ENCODE measurements at regions not wholly inside any gene's neighbourhood (a gene's known extent, or its start where the extent isn't known, plus 50 kb on each side); places are given as distances from the start of the nearest gene placed in this dataset.

- TF ChIP-seq SUZ12 (IDR thresholded peaks at IDR 0.05; ENCODE audit: extremely low read depth, insufficient read depth, insufficient read length) (no peak), YY1 (IDR thresholded peaks at IDR 0.05; ENCODE audit: insufficient read depth, insufficient read length) (no peak), ZNF274 (IDR thresholded peaks at IDR 0.05; ENCODE audit: low read depth, low read length) (no peak)
- Histone ChIP-seq H3K9me3 (ENCODE audit: insufficient read depth, low read length) (no peaks in the 10 kb centered on the region), H3K27me3 (ENCODE audit: insufficient read depth, insufficient read length) (no peaks in the 10 kb centered on the region), H3K4me1 (ENCODE audit: insufficient read depth, insufficient read length) (no peaks in the 10 kb centered on the region), H3K9ac (ENCODE audit: insufficient read length, low read depth) (no peak overlapping the region), H3K36me3 (ENCODE audit: insufficient read depth, insufficient read length, low read length) (no peaks in the 10 kb centered on the region), H3K4me3 (ENCODE audit: insufficient read length, low read depth) (no peak overlapping the region)
- DNase-seq (ENCODE audit: low read depth, low spot score): no peak
These were observed 795.8 kb downstream of the DIAPH3 start for GRCh38 chr13:59367904-59368303.

GRCh38 chr13:59368693-59369092 is 795.0 kb downstream of the DIAPH3 start:
- no peak overlapping the region for H3K4me3 ChIP-seq (ENCODE audit: insufficient read length, low read depth)
- no peak overlapping the region for H3K9ac ChIP-seq (ENCODE audit: insufficient read length, low read depth)
- no peaks in the 10 kb centered on the region for H3K36me3 ChIP-seq (ENCODE audit: insufficient read depth, insufficient read length, low read length)
- H3K9me3 ChIP-seq (ENCODE audit: insufficient read depth, low read length): no peaks in the 10 kb centered on the region
- TF ChIP-seq YY1 (IDR thresholded peaks at IDR 0.05; ENCODE audit: insufficient read depth, insufficient read length) (no peak), SUZ12 (IDR thresholded peaks at IDR 0.05; ENCODE audit: extremely low read depth, insufficient read depth, insufficient read length) (no peak), ZNF274 (IDR thresholded peaks at IDR 0.05; ENCODE audit: low read depth, low read length) (no peak)
- no peaks in the 10 kb centered on the region for H3K4me1 ChIP-seq (ENCODE audit: insufficient read depth, insufficient read length)
- H3K27me3 ChIP-seq (ENCODE audit: insufficient read depth, insufficient read length): no peaks in the 10 kb centered on the region
- no peak for DNase-seq (ENCODE audit: low read depth, low spot score)

GRCh38 chr13:59371229-59371628 is 792.5 kb downstream of the DIAPH3 start:
- no peaks in the 10 kb centered on the region for H3K27me3 ChIP-seq (ENCODE audit: insufficient read depth, insufficient read length)

GRCh38 chr13:59373341-59373740 is 790.4 kb downstream of the DIAPH3 start:
- DNase-seq (ENCODE audit: low read depth, low spot score): no peak
- Histone ChIP-seq H3K9me3 (ENCODE audit: insufficient read depth, low read length) (no peaks in the 10 kb centered on the region), H3K36me3 (ENCODE audit: insufficient read depth, insufficient read length, low read length) (no peaks in the 10 kb centered on the region), H3K4me3 (ENCODE audit: insufficient read length, low read depth) (no peak overlapping the region), H3K4me1 (ENCODE audit: insufficient read depth, insufficient read length) (no peaks in the 10 kb centered on the region), H3K9ac (ENCODE audit: insufficient read length, low read depth) (no peak overlapping the region), H3K27me3 (ENCODE audit: insufficient read depth, insufficient read length) (no peaks in the 10 kb centered on the region)
- TF ChIP-seq YY1 (IDR thresholded peaks at IDR 0.05; ENCODE audit: insufficient read depth, insufficient read length) (no peak), ZNF274 (IDR thresholded peaks at IDR 0.05; ENCODE audit: low read depth, low read length) (no peak), SUZ12 (IDR thresholded peaks at IDR 0.05; ENCODE audit: extremely low read depth, insufficient read depth, insufficient read length) (no peak)

More at GRCh38 chr13:59371229-59371628, 792.5 kb downstream of the DIAPH3 start:
- Histone ChIP-seq H3K4me1 (ENCODE audit: insufficient read depth, insufficient read length) (no peaks in the 10 kb centered on the region), H3K9me3 (ENCODE audit: insufficient read depth, low read length) (no peaks in the 10 kb centered on the region), H3K9ac (ENCODE audit: insufficient read length, low read depth) (no peak overlapping the region), H3K36me3 (ENCODE audit: insufficient read depth, insufficient read length, low read length) (no peaks in the 10 kb centered on the region), H3K4me3 (ENCODE audit: insufficient read length, low read depth) (no peak overlapping the region)
- TF ChIP-seq YY1 (IDR thresholded peaks at IDR 0.05; ENCODE audit: insufficient read depth, insufficient read length) (no peak), ZNF274 (IDR thresholded peaks at IDR 0.05; ENCODE audit: low read depth, low read length) (no peak), SUZ12 (IDR thresholded peaks at IDR 0.05; ENCODE audit: extremely low read depth, insufficient read depth, insufficient read length) (no peak)
- DNase-seq (ENCODE audit: low read depth, low spot score): no peak

- no peaks in the 10 kb centered on the region for H3K9me3 ChIP-seq (ENCODE audit: insufficient read depth, low read length)
- no peaks in the 10 kb centered on the region for H3K4me1 ChIP-seq (ENCODE audit: insufficient read depth, insufficient read length)
- no peak for TF ChIP-seq YY1 (IDR thresholded peaks at IDR 0.05; ENCODE audit: insufficient read depth, insufficient read length)
- no peak for TF ChIP-seq ZNF274 (IDR thresholded peaks at IDR 0.05; ENCODE audit: low read depth, low read length)
- no peak for TF ChIP-seq SUZ12 (IDR thresholded peaks at IDR 0.05; ENCODE audit: extremely low read depth, insufficient read depth, insufficient read length)
- no peak overlapping the region for H3K9ac ChIP-seq (ENCODE audit: insufficient read length, low read depth)
- H3K4me3 ChIP-seq (ENCODE audit: insufficient read length, low read depth): no peak overlapping the region
- peak; percentile 8 for DNase-seq (ENCODE audit: low read depth, low spot score)
- no peaks in the 10 kb centered on the region for H3K36me3 ChIP-seq (ENCODE audit: insufficient read depth, insufficient read length, low read length)
- H3K27me3 ChIP-seq (ENCODE audit: insufficient read depth, insufficient read length): no peaks in the 10 kb centered on the region
These were observed 789.0 kb downstream of the DIAPH3 start for GRCh38 chr13:59374691-59375090.

- H3K36me3 ChIP-seq (ENCODE audit: insufficient read depth, insufficient read length, low read length): no peaks in the 10 kb centered on the region
- TF ChIP-seq ZNF274 (IDR thresholded peaks at IDR 0.05; ENCODE audit: low read depth, low read length): no peak
- no peak for TF ChIP-seq SUZ12 (IDR thresholded peaks at IDR 0.05; ENCODE audit: extremely low read depth, insufficient read depth, insufficient read length)
- no peak for TF ChIP-seq YY1 (IDR thresholded peaks at IDR 0.05; ENCODE audit: insufficient read depth, insufficient read length)
These were observed 779.6 kb downstream of the DIAPH3 start for GRCh38 chr13:59384154-59384553.

GRCh38 chr13:59391696-59392095 is 772.0 kb downstream of the DIAPH3 start:
- H3K4me1 ChIP-seq (ENCODE audit: insufficient read depth, insufficient read length): no peaks in the 10 kb centered on the region
- DNase-seq (ENCODE audit: low read depth, low spot score): peak; percentile 40
- H3K4me3 ChIP-seq (ENCODE audit: insufficient read length, low read depth): no peak overlapping the region
- H3K27me3 ChIP-seq (ENCODE audit: insufficient read depth, insufficient read length): no peaks in the 10 kb centered on the region
- H3K9me3 ChIP-seq (ENCODE audit: insufficient read depth, low read length): no peaks in the 10 kb centered on the region
- TF ChIP-seq YY1 (IDR thresholded peaks at IDR 0.05; ENCODE audit: insufficient read depth, insufficient read length): no peak
- no peak overlapping the region for H3K9ac ChIP-seq (ENCODE audit: insufficient read length, low read depth)
- no peaks in the 10 kb centered on the region for H3K36me3 ChIP-seq (ENCODE audit: insufficient read depth, insufficient read length, low read length)

More at GRCh38 chr13:59384154-59384553, 779.6 kb downstream of the DIAPH3 start:
- Histone ChIP-seq H3K4me1 (ENCODE audit: insufficient read depth, insufficient read length) (no peaks in the 10 kb centered on the region), H3K27me3 (ENCODE audit: insufficient read depth, insufficient read length) (no peaks in the 10 kb centered on the region), H3K4me3 (ENCODE audit: insufficient read length, low read depth) (no peak overlapping the region), H3K9ac (ENCODE audit: insufficient read length, low read depth) (no peak overlapping the region), H3K9me3 (ENCODE audit: insufficient read depth, low read length) (no peaks in the 10 kb centered on the region)
- DNase-seq (ENCODE audit: low read depth, low spot score): no peak

GRCh38 chr13:59392328-59392727 is 771.4 kb downstream of the DIAPH3 start:
- no peaks in the 10 kb centered on the region for H3K4me1 ChIP-seq (ENCODE audit: insufficient read depth, insufficient read length)
- no peaks in the 10 kb centered on the region for H3K9me3 ChIP-seq (ENCODE audit: insufficient read depth, low read length)
- no peaks in the 10 kb centered on the region for H3K36me3 ChIP-seq (ENCODE audit: insufficient read depth, insufficient read length, low read length)
- TF ChIP-seq ZNF274 (IDR thresholded peaks at IDR 0.05; ENCODE audit: low read depth, low read length) (no peak), SUZ12 (IDR thresholded peaks at IDR 0.05; ENCODE audit: extremely low read depth, insufficient read depth, insufficient read length) (no peak), YY1 (IDR thresholded peaks at IDR 0.05; ENCODE audit: insufficient read depth, insufficient read length) (no peak)
- DNase-seq (ENCODE audit: low read depth, low spot score): no peak
- no peak overlapping the region for H3K9ac ChIP-seq (ENCODE audit: insufficient read length, low read depth)
- H3K27me3 ChIP-seq (ENCODE audit: insufficient read depth, insufficient read length): no peaks in the 10 kb centered on the region
- no peak overlapping the region for H3K4me3 ChIP-seq (ENCODE audit: insufficient read length, low read depth)

Measured in NT2/D1 (cell line).